Liver (tissue), 8 donors: ENCODE measurements at regions not wholly inside any gene's neighbourhood (a gene's known extent, or its start where the extent isn't known, plus 50 kb on each side); places are given as distances from the start of the nearest gene placed in this dataset.

Source experiments
- DNase-seq: peaks from one replicate; pipeline ENCODE4 v3.0.0-alpha.2; 2017; ENCODE audit warnings: low spot score
- H3K27ac ChIP-seq, 2 donors: one replicate each; pipeline ENCODE4 v1.7.0; 2013; ENCODE audit warnings: inconsistent platforms in 2 of 2, low read length in 2 of 2, control low read depth in 1 of 2, low read depth in 1 of 2, mild to moderate bottlenecking in 1 of 2
- H3K27me3 ChIP-seq, 4 donors: one replicate each; pipeline versions ENCODE4 v1.6.1 to v1.7.0; 2013; ENCODE audit warnings: low read length in 3 of 4, inconsistent platforms in 1 of 4, mild to moderate bottlenecking in 1 of 4, moderate library complexity in 1 of 4; ENCODE audit not compliant: control insufficient read depth in 4 of 4, insufficient read depth in 4 of 4
- H3K36me3 ChIP-seq, 4 donors: one replicate each; pipeline versions ENCODE4 v1.6.1 to v1.7.0; 2013; ENCODE audit warnings: low read length in 3 of 4, mild to moderate bottlenecking in 3 of 4, low read depth in 1 of 4, moderate library complexity in 1 of 4; ENCODE audit not compliant: control insufficient read depth in 4 of 4, insufficient read depth in 3 of 4
- H3K4me1 ChIP-seq, 4 donors: one replicate each; pipeline versions ENCODE4 v1.6.1 to v1.7.0; 2013; ENCODE audit warnings: low read length in 3 of 4, mild to moderate bottlenecking in 3 of 4, moderate library complexity in 1 of 4; ENCODE audit not compliant: control insufficient read depth in 4 of 4, insufficient read depth in 4 of 4
- H3K4me3 ChIP-seq, 3 donors: one replicate each; pipeline versions ENCODE4 v1.6.1 to v1.7.0; 2013; ENCODE audit warnings: low read length in 3 of 3, control low read depth in 1 of 3, low read depth in 1 of 3, mild to moderate bottlenecking in 1 of 3
- H3K9ac ChIP-seq, 2 donors: one replicate each; pipeline ENCODE4 v1.7.0; 2013; ENCODE audit warnings: low read length in 2 of 2, mild to moderate bottlenecking in 2 of 2, moderate library complexity in 2 of 2, control low read depth in 1 of 2, low read depth in 1 of 2
- H3K9me3 ChIP-seq, 4 donors: one replicate each; pipeline versions ENCODE4 v1.6.1 to v1.7.0; 2013; ENCODE audit warnings: low read length in 3 of 4; ENCODE audit not compliant: control insufficient read depth in 4 of 4
- ATF3 ChIP-seq: IDR thresholded peaks from 2 replicates; pipeline ENCODE4 v1.6.1; 2016; ENCODE audit warnings: antibody characterized with exemption
- CTCF ChIP-seq: fragments of 150-350 bp; IDR thresholded peaks from 2 replicates; pipeline ENCODE4 v1.5.1; 2017; ENCODE audit warnings: improper control_type of control experiment, low read depth, low read length; ENCODE audit not compliant: missing input control
- EGR1 ChIP-seq, 2 donors: IDR thresholded peaks; 2 replicates each; pipeline ENCODE4 v1.6.1; 2016 to 2018; ENCODE audit warnings: antibody characterized with exemption in 2 of 2, low read depth in 2 of 2
- FOXA1 ChIP-seq: IDR thresholded peaks from 2 replicates; pipeline ENCODE4 v1.6.1; 2016; ENCODE audit warnings: antibody characterized with exemption
- FOXA2 ChIP-seq: IDR thresholded peaks from 2 replicates; pipeline ENCODE4 v1.6.1; 2016; ENCODE audit warnings: antibody characterized with exemption
- GABPA ChIP-seq, 2 donors: IDR thresholded peaks in 1 of 2; conservative IDR thresholded peaks in 1 of 2; 2 replicates each; pipeline ENCODE4 v1.6.1; 2016; ENCODE audit warnings: antibody characterized with exemption in 2 of 2, mild to moderate bottlenecking in 1 of 2, moderate library complexity in 1 of 2
- HNF4A ChIP-seq, 2 donors: conservative IDR thresholded peaks; 2 replicates each; pipeline ENCODE4 v1.6.1; 2016; ENCODE audit warnings: antibody characterized with exemption in 2 of 2, mild to moderate bottlenecking in 2 of 2
- HNF4G ChIP-seq: IDR thresholded peaks from 2 replicates; pipeline ENCODE4 v1.6.1; 2016; ENCODE audit warnings: antibody characterized with exemption
- JUND ChIP-seq, 2 donors: IDR thresholded peaks; 2 replicates each; pipeline ENCODE4 v1.6.1; 2016; ENCODE audit warnings: antibody characterized with exemption in 2 of 2
- MAX ChIP-seq: IDR thresholded peaks from 2 replicates; pipeline ENCODE4 v1.6.1; 2016; ENCODE audit warnings: antibody characterized with exemption
- NR2F2 ChIP-seq: IDR thresholded peaks from 2 replicates; pipeline ENCODE4 v1.6.1; 2016; ENCODE audit warnings: antibody characterized with exemption
- RAD21 ChIP-seq, 2 donors: IDR thresholded peaks; 2 replicates each; pipeline ENCODE4 v1.6.1; 2016; ENCODE audit warnings: antibody characterized with exemption in 2 of 2, mild to moderate bottlenecking in 2 of 2
- REST ChIP-seq: IDR thresholded peaks from 2 replicates; pipeline ENCODE4 v1.6.1; 2016; ENCODE audit warnings: antibody characterized with exemption, mild to moderate bottlenecking
- RXRA ChIP-seq, 2 donors: IDR thresholded peaks; 2 replicates each; pipeline ENCODE4 v1.6.1; 2017 to 2018; ENCODE audit warnings: antibody characterized with exemption in 2 of 2, mild to moderate bottlenecking in 1 of 2
- SP1 ChIP-seq: IDR thresholded peaks from 2 replicates; pipeline ENCODE4 v1.6.1; 2018; ENCODE audit warnings: antibody characterized with exemption, mild to moderate bottlenecking
- TAF1 ChIP-seq: conservative IDR thresholded peaks from 2 replicates; pipeline ENCODE4 v1.6.1; 2016; ENCODE audit warnings: antibody characterized with exemption, mild to moderate bottlenecking
- YY1 ChIP-seq: IDR thresholded peaks from 2 replicates; pipeline ENCODE4 v1.6.1; 2016; ENCODE audit warnings: antibody characterized with exemption, mild to moderate bottlenecking
- ZBTB33 ChIP-seq: IDR thresholded peaks from 2 replicates; pipeline ENCODE4 v1.6.1; 2016; ENCODE audit warnings: antibody characterized with exemption
- WGBS: extraction: QIAGEN DNeasy Blood & Tissue Kit; methylation state at CpG from one replicate; pipeline ENCODE4 v1.1.7; 2013; 5-methylcytosine and 5-hydroxymethylcytosine counted together
- donor health status: healthy.
- donor health status: healthy.
- donor health status: healthy.
- donor health status: healthy.
- donor health status: healthy.

- TF ChIP-seq RAD21 (IDR thresholded peaks at IDR 0.05) (no peak), MAX (no peak), JUND (IDR thresholded peaks at IDR 0.05) (no peak), HNF4G (no peak), NR2F2 (no peak), TAF1 (no peak), YY1 (no peak), FOXA2 (no peak), FOXA1 (no peak), RXRA (IDR thresholded peaks at IDR 0.05) (no peak), ZBTB33 (no peak), CTCF (no peak), HNF4A (conservative IDR thresholded peaks at IDR 0.05) (no peak), SP1 (no peak), REST (no peak), EGR1 (IDR thresholded peaks at IDR 0.05; ENCODE audit: low read depth in 2 of 2) (no peak), ATF3 (no peak), GABPA (IDR thresholded peaks at IDR 0.05 in 1 of 2, conservative IDR thresholded peaks at IDR 0.05 in 1 of 2) (no peak)
- no peaks in the 10 kb centered on the region for H3K4me1 ChIP-seq
- H3K36me3 ChIP-seq: no peaks in the 10 kb centered on the region
- no peak overlapping the region for H3K9ac ChIP-seq
- no peak overlapping the region for H3K27ac ChIP-seq
- WGBS: 75% methylated on average over 2 of the region's 2 CpGs
- no peak overlapping the region for H3K4me3 ChIP-seq
- H3K9me3 ChIP-seq: no peaks in the 10 kb centered on the region
- DNase-seq: no peak
- H3K27me3 ChIP-seq: peaks cover 0 to 4% (median 0%) of the 10 kb centered on the region in 4 donors
Observed at GRCh38 chr15:87502173-87502572, 754.4 kb downstream of the NTRK3 start.

- H3K9me3 ChIP-seq: no peaks in the 10 kb centered on the region
- no peaks in the 10 kb centered on the region for H3K4me1 ChIP-seq
- no peak overlapping the region for H3K27ac ChIP-seq
- H3K4me3 ChIP-seq: no peak overlapping the region
- H3K27me3 ChIP-seq: peaks cover 0 to 4% (median 0%) of the 10 kb centered on the region in 4 donors
- DNase-seq: no peak
- H3K36me3 ChIP-seq: no peaks in the 10 kb centered on the region
- no peak overlapping the region for H3K9ac ChIP-seq
- WGBS: 61% methylated on average over 7 of the region's 7 CpGs
- TF ChIP-seq HNF4G: no peak
- no peak for TF ChIP-seq ZBTB33
- TF ChIP-seq RAD21 (IDR thresholded peaks at IDR 0.05): no peak
- no peak for TF ChIP-seq HNF4A (conservative IDR thresholded peaks at IDR 0.05)
- TF ChIP-seq EGR1 (IDR thresholded peaks at IDR 0.05; ENCODE audit: low read depth in 2 of 2): no peak
- TF ChIP-seq YY1: no peak
- TF ChIP-seq GABPA (IDR thresholded peaks at IDR 0.05 in 1 of 2, conservative IDR thresholded peaks at IDR 0.05 in 1 of 2): no peak
- TF ChIP-seq MAX: no peak
- TF ChIP-seq JUND (IDR thresholded peaks at IDR 0.05): no peak
- no peak for TF ChIP-seq NR2F2
- no peak for TF ChIP-seq SP1
- no peak for TF ChIP-seq REST
Observed at GRCh38 chr15:87500240-87500639, 756.3 kb downstream of the NTRK3 start.
